GM18508 (cell line): ENCODE measurements at regions not wholly inside any gene's neighbourhood (a gene's known extent, or its start where the extent isn't known, plus 50 kb on each side); places are given as distances from the start of the nearest gene placed in this dataset.
"Not testable (repeated sequence)": the region's sequence is repeated elsewhere in the genome, so short reads cannot be mapped to it uniquely, and the experiment has no call there.

Experiments
- ATAC-seq: cut with Tn5 transposase; IDR thresholded peaks from one replicate; pipeline ENCODE4 v1.9.1; 2021; ENCODE audit warnings: moderate number of reproducible peaks; ENCODE audit not compliant: insufficient read depth, unreplicated experiment

DNA sequence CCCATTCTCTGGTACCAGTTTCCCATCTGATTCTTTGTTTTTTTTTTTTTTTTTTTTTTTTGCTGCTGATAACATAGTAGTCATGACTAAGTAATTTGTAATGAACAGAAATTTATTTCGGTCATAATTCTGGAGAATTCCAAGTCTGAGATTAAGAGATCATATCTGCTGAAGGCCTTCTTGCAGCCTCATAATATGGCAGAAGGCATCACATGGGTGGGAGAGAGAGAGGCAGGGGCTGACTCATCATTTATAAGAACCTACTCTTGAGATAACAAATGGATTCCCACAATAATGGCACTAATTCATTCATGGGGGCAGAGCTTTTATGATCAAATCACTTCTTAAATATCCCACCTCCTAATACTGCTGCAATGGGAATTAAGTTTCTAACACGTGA is 1034.3 kb downstream of the STIM2 start:
- ATAC-seq: no peak

- no peak for ATAC-seq
These were observed 1047.7 kb downstream of the STIM2 start for GRCh38 chr4:27908356-27908755.

GRCh38 chr4:27910227-27910626 is 1049.6 kb downstream of the STIM2 start:
- ATAC-seq: no peak

- no peak for ATAC-seq
These were observed 1050.4 kb downstream of the STIM2 start for GRCh38 chr4:27911047-27911446.

DNA sequence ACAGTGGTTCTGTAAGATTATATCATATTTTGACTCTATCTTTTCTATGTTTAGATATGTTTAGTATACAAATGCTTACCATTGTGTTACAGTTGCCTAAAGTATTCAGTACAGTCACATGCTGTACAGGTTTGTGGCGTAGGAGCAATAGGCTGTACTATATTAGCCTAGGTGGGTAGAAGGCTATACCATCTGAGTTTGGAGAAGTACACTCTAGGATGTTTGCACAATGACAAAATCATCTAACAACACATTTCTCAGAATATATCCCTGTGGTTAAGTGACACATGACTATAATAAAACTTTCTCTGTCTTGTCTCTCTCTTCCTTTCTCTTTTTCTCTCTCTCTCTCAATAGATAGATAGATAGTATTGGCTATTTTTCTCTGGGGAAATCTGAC is 1053.1 kb downstream of the STIM2 start:
- ATAC-seq: no peak

DNA sequence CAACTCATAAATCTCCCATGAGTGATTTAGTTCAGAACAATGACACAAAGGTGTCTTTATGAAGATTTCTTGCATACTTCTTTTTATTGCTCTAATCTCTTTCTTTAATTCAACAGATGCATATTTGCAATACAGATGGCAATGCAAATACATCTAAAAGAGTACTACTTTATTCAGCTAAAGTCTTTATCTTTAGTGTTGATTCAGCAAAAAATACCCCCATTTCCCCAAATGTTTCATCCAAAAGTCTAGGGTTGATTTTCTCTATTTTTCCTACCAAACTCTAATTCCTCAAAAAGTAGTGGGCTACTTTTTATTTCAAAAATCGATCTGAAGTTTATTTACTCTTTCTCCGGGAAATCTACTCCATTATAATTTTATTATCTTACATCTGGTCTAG is 1055.2 kb downstream of the STIM2 start:
- ATAC-seq: no peak

DNA sequence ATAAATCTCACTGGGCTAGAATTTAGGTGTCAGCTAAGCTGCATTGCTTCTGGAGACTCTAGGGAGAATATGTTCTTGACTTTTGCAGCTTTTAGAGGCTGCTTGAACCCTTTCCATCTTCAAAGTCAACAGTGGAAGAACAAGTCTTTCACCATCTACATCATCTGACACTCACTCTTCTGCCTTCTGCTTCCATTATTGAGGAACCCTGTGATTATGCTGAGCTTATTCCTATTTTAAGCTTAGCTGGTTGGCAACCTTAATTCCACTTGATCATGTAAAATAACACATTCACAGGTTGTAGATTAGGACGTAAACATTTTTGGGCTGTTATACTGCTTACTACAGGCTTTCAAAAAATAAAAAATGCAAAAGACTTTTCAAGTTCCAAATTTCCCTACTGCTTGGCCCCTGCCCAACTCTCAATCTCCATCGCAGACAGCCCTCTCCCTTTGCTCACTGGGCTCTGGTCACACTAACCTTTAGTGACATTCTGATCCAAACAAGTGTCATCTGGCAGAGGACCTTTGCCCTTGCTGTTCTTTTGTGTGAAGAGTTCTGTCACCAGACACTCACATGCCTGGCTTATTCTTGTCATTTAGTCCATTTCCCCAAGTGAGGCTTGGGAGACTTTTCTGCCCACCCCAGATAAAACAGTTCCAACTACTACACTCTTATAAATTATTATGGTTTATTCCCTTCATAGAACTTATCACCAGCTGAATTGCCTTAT is 1056.0 kb downstream of the STIM2 start:
- no peak for ATAC-seq

DNA sequence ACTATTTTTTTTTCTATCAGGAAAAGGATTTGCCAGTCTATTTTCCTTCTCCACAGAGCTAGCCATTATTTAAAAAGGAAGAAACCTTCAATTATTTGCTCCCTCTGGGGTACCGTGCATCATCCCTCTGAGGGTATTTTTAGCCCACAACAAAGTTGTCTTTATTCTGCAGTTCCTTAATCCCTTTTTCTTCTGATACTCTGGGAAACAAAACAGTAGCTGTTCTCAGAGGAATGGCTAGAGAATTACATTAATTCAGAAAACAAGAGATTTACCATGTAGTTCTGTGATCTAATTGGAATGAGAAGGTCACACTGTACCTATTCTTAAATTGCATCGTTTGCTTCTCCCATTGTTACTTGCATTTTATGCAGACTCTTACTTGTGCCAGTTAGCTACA is 1056.7 kb downstream of the STIM2 start:
- no peak for ATAC-seq

GRCh38 chr4:27921231-27921630 is 1060.6 kb downstream of the STIM2 start:
- no peak for ATAC-seq

GRCh38 chr4:27928761-27929540 is 1068.3 kb downstream of the STIM2 start:
- ATAC-seq: no peak

GRCh38 chr4:27930291-27930690 is 1069.7 kb downstream of the STIM2 start:
- no peak for ATAC-seq

DNA sequence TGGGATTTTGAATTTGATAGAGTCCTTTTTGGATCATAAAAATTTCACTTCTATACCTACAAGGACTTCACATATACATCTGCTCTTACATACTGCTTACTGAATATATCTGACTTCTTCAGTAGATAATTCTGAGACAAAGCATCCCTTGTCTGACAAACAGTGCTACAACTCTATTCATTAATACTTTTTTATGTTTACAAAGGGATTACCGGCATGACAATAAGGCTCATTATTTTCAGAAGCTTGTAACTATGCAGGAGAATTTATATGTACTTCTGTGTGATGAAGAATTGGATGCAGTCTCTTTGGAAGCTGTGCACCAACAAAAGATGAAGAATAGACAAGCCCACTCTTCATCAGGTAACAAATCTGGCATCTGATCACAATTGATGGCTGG is 1070.3 kb downstream of the STIM2 start:
- no peak for ATAC-seq

DNA sequence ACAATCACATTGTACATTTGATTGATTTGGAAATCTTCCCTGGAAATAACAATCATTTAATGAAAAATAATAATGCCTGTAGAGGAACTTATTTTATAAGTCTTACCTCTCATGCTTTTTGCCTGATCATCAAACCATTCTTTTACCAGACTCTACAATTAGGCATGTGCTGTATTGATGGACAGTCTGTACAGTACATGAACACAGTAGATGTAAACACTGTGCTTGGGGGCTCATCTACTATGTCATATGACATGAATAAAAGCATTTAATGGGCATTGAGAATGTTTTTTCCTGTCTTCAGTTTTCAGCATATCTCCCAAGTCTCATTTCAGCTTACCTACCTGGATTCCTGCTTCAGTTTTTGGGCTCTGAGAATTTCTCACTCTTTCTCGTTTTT is 1070.9 kb downstream of the STIM2 start:
- no peak for ATAC-seq

DNA sequence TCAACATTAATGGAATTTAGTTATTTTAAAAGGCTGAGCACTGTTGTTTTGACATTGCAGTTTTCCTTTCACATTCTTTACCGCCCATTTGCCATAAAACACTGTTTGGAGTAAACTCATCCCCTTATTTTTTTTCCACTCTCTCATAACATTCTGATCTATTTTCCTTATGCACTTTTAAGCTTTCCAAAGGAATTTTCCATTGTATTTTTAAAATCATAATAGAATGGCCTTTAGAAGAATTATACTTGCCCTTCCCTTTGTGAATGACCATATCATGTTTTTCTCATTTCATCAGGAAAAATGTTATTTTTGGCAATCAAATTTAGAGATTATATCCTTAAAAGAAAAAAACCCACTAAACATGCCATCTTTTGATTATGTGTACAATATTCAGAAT is 1074.2 kb downstream of the STIM2 start:
- no peak for ATAC-seq

DNA sequence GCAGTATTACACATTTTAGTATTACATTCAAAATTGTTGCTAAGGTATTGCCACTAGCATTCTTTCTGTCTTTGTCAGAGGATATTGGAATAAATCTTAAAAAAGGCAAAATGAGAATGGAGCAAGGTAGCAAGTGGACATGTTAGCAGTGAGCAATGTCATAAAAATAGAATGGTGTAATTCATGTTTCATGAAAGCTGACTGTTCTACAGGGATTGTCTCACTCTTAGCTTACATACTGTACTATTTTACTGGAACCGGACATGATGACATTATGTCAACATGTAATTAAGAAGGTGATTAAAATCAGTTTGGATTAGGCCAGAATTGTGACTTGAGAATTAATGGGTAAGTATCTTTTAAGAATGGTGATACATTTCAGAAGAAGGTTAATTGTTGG is 1086.2 kb downstream of the STIM2 start:
- ATAC-seq: no peak

- ATAC-seq: no peak
These were observed 1086.7 kb downstream of the STIM2 start for GRCh38 chr4:27947302-27947701.

DNA sequence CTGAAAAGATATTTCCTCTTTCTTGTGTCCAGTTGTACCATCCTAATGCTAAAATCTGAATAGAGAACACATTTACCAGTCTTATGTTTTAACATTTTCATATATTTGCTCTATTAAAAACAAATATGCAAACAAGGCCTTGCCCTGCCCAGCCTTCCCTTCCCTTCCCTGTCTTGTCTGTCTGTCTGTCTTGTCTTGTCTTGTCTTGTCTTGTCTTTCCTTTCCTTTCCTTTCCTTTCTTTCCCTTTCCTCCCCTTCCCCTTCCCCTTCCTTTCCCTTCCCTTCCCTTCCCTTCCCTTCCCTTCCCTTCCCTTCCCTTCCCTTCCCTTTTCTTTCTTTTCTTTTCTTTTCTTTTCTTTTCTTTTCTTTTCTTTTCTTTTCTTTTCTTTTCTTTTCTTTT is 1103.5 kb downstream of the STIM2 start:
- no peak for ATAC-seq

- ATAC-seq: no peak
These were observed 1106.0 kb downstream of the STIM2 start for GRCh38 chr4:27966664-27967063.

DNA sequence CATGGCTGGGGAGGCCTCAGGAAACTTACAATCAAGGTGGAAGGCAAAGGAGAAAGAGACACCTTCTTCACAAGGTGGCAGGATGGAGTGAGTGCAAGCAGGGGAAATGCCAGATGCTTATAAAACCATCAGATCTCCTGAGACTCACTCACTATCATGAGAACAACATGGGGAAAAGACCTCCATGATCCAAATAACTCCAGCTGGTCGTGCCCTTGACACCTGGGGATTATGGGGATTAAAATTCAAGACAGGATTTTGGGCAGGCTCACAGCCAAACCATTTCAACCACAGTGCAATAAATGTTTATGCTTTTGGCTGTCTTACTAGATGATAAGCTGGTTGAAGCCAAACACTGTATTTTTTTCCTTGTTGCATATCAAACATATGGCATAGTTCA is 1112.4 kb downstream of the STIM2 start:
- ATAC-seq: no peak

- ATAC-seq: no peak
These were observed 1113.1 kb downstream of the STIM2 start for GRCh38 chr4:27973700-27974099.

- no peak for ATAC-seq
These were observed 1113.7 kb downstream of the STIM2 start for GRCh38 chr4:27974339-27974738.

DNA sequence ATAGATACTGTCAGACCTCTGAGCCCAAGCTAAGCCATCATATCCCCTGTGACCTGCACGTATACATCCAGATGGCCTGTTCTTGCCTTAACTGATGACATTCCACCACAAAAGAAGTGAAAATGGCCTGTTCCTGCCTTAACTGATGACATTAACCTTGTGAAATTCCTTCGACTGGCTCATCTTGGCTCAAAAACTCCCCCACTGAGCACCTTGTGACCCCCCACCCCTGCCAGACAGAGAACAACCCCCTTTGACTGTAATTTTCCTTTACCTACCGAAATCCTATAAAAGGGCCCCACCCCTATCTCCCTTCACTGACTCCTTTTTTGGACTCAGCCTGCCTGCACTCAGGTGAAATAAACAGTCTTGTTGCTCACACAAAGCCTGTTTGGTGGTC is 1114.2 kb downstream of the STIM2 start:
- not testable (repeated sequence) for ATAC-seq
